ENCODE measurements at regions not wholly inside any gene's neighbourhood (a gene's known extent, or its start where the extent isn't known, plus 50 kb on each side); places are given as distances from the start of the nearest gene placed in this dataset.

DNA sequence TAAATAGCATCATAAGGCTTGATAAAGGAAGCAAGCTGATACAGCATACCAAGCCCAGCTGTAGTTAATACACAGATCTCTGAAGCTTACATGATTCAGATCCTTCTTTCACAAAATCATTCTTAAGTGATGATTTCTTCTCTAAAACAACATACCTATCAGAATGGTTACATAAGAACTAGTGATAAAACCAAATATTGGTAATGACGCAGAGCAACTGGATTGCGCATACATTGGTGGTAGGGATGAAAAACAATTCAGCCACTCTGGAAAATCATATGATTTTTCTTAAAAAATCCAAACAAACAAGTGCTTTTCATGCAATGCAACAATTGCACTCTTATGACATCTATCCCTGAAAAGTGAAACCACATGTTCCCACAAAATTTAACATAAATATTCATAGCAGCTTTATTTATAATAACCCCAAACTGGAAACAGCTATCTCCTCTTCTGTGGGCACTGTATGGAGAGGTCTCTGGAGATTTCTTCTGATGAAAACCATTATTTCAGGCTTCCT, 153.6 kb upstream of the DSEL start:
- TF ChIP-seq, protein P1, sequence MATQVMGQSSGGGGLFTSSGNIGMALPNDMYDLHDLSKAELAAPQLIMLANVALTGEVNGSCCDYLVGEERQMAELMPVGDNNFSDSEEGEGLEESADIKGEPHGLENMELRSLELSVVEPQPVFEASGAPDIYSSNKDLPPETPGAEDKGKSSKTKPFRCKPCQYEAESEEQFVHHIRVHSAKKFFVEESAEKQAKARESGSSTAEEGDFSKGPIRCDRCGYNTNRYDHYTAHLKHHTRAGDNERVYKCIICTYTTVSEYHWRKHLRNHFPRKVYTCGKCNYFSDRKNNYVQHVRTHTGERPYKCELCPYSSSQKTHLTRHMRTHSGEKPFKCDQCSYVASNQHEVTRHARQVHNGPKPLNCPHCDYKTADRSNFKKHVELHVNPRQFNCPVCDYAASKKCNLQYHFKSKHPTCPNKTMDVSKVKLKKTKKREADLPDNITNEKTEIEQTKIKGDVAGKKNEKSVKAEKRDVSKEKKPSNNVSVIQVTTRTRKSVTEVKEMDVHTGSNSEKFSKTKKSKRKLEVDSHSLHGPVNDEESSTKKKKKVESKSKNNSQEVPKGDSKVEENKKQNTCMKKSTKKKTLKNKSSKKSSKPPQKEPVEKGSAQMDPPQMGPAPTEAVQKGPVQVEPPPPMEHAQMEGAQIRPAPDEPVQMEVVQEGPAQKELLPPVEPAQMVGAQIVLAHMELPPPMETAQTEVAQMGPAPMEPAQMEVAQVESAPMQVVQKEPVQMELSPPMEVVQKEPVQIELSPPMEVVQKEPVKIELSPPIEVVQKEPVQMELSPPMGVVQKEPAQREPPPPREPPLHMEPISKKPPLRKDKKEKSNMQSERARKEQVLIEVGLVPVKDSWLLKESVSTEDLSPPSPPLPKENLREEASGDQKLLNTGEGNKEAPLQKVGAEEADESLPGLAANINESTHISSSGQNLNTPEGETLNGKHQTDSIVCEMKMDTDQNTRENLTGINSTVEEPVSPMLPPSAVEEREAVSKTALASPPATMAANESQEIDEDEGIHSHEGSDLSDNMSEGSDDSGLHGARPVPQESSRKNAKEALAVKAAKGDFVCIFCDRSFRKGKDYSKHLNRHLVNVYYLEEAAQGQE (IDR thresholded peaks at IDR 0.05), result no peak
- TF ChIP-seq, protein P2, sequence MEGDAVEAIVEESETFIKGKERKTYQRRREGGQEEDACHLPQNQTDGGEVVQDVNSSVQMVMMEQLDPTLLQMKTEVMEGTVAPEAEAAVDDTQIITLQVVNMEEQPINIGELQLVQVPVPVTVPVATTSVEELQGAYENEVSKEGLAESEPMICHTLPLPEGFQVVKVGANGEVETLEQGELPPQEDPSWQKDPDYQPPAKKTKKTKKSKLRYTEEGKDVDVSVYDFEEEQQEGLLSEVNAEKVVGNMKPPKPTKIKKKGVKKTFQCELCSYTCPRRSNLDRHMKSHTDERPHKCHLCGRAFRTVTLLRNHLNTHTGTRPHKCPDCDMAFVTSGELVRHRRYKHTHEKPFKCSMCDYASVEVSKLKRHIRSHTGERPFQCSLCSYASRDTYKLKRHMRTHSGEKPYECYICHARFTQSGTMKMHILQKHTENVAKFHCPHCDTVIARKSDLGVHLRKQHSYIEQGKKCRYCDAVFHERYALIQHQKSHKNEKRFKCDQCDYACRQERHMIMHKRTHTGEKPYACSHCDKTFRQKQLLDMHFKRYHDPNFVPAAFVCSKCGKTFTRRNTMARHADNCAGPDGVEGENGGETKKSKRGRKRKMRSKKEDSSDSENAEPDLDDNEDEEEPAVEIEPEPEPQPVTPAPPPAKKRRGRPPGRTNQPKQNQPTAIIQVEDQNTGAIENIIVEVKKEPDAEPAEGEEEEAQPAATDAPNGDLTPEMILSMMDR (IDR thresholded peaks at IDR 0.05; ENCODE audit: low read depth, low read length, missing input control), result no peak
- TF ChIP-seq, protein P3, sequence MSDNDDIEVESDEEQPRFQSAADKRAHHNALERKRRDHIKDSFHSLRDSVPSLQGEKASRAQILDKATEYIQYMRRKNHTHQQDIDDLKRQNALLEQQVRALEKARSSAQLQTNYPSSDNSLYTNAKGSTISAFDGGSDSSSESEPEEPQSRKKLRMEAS (IDR thresholded peaks at IDR 0.05), result no peak
- TF ChIP-seq TAF1 (conservative IDR thresholded peaks at IDR 0.05), result no peak
- TF ChIP-seq FOXA1 (IDR thresholded peaks at IDR 0.05), result no peak
- no peak for TF ChIP-seq JUND (IDR thresholded peaks at IDR 0.05)
- TF ChIP-seq, protein P4, sequence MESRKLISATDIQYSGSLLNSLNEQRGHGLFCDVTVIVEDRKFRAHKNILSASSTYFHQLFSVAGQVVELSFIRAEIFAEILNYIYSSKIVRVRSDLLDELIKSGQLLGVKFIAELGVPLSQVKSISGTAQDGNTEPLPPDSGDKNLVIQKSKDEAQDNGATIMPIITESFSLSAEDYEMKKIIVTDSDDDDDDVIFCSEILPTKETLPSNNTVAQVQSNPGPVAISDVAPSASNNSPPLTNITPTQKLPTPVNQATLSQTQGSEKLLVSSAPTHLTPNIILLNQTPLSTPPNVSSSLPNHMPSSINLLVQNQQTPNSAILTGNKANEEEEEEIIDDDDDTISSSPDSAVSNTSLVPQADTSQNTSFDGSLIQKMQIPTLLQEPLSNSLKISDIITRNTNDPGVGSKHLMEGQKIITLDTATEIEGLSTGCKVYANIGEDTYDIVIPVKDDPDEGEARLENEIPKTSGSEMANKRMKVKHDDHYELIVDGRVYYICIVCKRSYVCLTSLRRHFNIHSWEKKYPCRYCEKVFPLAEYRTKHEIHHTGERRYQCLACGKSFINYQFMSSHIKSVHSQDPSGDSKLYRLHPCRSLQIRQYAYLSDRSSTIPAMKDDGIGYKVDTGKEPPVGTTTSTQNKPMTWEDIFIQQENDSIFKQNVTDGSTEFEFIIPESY (IDR thresholded peaks at IDR 0.05), result no peak

All from liver (tissue), 3 donors.